AG04449 (cell line): ENCODE measurements at regions not wholly inside any gene's neighbourhood (a gene's known extent, or its start where the extent isn't known, plus 50 kb on each side); places are given as distances from the start of the nearest gene placed in this dataset.

Experiments used
- CTCF ChIA-PET: fragments of 350-600 bp; formaldehyde crosslinking; extraction: SDS; loops from one replicate; lab custom pipeline; 2021; ENCODE audit warnings: antibody characterized with exemption; lab: Yijun Ruan, JAX
- POLR2A ChIA-PET: fragments of 400-600, 350-600 bp; formaldehyde crosslinking; extraction: SDS; loops from one replicate; lab custom pipeline; 2020; ENCODE audit warnings: antibody characterized with exemption, inconsistent platforms; lab: Yijun Ruan, JAX
- DNase-seq: peaks from one replicate; pipeline ENCODE4 v3.0.0-alpha.2; 2010; ENCODE audit warnings: low read depth, low spot score
- H3K4me3 ChIP-seq: 2 replicates; pipeline ENCODE4 v1.5.1; 2011; ENCODE audit warnings: low read depth, mild to moderate bottlenecking, control low read depth, low read length
- CTCF ChIP-seq: IDR thresholded peaks from one replicate; pipeline ENCODE4 v1.5.1; 2011; ENCODE audit warnings: mild to moderate bottlenecking, moderate library complexity, low read length, control low read depth, inconsistent platforms; ENCODE audit not compliant: insufficient read depth; ENCODE audit errors: missing control alignments

- no peak overlapping the region for H3K4me3 ChIP-seq
- DNase-seq: no peak
- POLR2A ChIA-PET: no interaction called here
- no peak for TF ChIP-seq CTCF
- CTCF ChIA-PET: interaction anchor here (1.2 kb wide), 1 partner anchor 10 kb away, joined by 4 read pairs; no protein-coding TSS in a partner anchor
Observed at GRCh38 chr3:15151166-15151565, 52.2 kb upstream of the RBSN start.

GRCh38 chr3:15152184-15152583, 53.2 kb upstream of the RBSN start:
- no peak for DNase-seq
- CTCF ChIA-PET: interaction anchor here (0.9 kb wide), 1 partner anchor 591 kb away, joined by 3 read pairs; no protein-coding TSS in a partner anchor
- POLR2A ChIA-PET: no interaction called here
- TF ChIP-seq CTCF: no peak
- no peak overlapping the region for H3K4me3 ChIP-seq

DNA sequence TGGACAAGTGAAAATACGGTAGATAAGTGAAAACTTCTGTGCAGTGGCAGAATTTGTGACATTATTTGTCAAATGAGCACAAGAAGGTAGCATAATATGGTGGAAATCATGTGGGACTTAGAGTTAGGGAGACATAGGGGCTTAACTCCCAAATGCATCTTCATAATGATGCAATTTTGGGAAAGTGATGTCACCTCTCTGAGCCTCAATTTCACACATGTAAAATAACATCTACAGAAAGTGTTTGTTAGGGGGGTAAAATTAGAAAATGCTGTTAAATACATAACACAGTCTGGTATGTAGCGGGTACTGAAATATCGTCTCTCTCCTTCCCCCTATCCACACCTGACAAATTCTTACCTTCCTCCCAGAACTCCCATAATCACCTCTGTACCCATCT, 52.9 kb upstream of the CAPN7 start:
- no peak overlapping the region for H3K4me3 ChIP-seq
- ChIA-PET CTCF (no interaction called here), POLR2A (no interaction called here)
- no peak for DNase-seq
- TF ChIP-seq CTCF: no peak

- no peak for DNase-seq
- ChIA-PET POLR2A (no interaction called here), CTCF (no interaction called here)
- no peak overlapping the region for H3K4me3 ChIP-seq
- TF ChIP-seq CTCF: no peak
Observed at GRCh38 chr3:15154326-15154725, 51.7 kb upstream of the CAPN7 start.

DNA sequence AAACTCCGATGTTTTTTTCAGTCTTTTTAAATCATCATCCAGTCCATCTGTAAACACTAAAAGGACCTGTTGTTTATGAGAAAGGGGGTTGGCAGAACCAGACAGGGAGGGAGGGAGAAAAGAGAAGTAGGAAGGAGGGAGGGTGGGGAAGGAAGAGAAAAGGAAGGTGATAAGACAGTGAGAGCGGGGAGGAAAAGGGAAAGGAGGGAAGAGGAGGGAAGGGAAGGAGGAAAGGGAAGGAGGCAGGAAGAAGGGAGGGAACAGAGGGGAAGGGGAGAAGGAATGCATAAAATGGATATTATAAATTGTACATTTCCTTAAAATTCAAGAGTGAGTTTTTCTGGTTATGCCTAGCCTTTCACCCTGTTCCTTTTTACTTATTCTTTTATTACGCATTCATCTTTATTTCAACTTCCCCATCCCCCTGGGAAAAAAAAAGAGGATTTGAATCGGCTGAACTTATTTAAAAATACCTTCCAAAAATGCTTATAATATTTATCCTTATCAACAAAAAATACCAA, 50.1 kb upstream of the CAPN7 start:
- DNase-seq: no peak
- CTCF ChIA-PET: no interaction called here
- TF ChIP-seq CTCF: no peak
- POLR2A ChIA-PET: no interaction called here
- H3K4me3 ChIP-seq: no peak overlapping the region
